ENCODE measurements at regions not wholly inside any gene's neighbourhood (a gene's known extent, or its start where the extent isn't known, plus 50 kb on each side); places are given as distances from the start of the nearest gene placed in this dataset.

GRCh38 chr6:181049-181654 is 111.1 kb upstream of the DUSP22 start:
- FAIRE-seq = no peak

- FAIRE-seq = no peak
Measured at GRCh38 chr6:183668-184067, 108.6 kb upstream of the DUSP22 start.

GRCh38 chr6:184161-184700 is 108.1 kb upstream of the DUSP22 start:
- FAIRE-seq = no peak

GRCh38 chr6:186340-186965 is 105.8 kb upstream of the DUSP22 start:
- FAIRE-seq = no peak

DNA sequence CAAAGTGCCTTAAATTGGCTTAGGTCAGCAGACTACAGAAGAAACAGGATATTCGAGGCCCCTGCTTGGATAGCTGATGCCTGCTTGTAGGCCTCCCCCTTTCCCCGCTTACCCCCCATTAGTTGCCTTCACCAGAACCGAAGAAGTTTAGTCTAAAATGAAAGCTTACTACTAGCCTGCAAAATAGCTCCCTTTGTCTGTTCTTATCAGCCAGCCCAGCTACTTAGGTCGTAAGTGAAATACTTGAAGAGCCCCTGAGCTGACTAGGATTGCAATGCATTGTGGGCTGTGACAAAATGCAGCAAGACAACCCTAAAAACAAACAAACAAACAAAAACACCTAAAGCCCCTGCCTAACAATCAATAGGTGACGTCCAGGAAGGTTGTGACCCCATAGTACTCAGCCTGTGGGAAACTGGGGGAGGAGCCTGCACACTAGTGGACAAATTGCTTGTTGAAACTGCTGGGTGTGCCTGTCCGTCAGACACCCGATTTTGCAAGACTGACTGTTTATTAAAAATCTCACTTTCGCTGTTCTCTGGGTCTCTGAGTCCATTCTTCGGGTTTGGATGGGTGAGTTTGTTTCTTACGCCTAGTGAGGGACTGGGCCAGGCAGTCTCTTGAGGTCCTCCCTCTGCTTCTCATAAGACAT is 105.0 kb upstream of the DUSP22 start:
- no peak for FAIRE-seq

GRCh38 chr6:188821-189655 is 103.2 kb upstream of the DUSP22 start:
- no peak for FAIRE-seq

DNA sequence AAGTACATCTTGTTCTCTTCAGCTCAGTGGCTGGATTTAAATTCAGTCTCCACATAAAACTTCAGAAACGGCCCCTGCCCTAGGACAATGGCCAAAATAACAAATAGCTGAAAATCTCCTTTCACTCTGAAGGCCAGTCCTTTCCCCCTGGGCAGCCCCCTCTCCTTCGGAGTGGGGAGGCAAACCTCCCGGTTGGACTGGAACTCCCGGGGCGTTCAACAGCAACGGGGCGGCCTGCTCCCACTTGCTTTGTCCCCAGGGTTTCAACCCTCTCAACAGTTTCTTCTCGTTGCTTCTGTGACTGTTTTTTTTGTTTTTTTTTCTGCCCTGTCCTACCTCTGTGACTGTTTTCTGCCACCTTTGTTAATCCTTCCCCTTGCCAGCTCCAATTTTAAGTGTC is 102.6 kb upstream of the DUSP22 start:
- no peak for FAIRE-seq

DNA sequence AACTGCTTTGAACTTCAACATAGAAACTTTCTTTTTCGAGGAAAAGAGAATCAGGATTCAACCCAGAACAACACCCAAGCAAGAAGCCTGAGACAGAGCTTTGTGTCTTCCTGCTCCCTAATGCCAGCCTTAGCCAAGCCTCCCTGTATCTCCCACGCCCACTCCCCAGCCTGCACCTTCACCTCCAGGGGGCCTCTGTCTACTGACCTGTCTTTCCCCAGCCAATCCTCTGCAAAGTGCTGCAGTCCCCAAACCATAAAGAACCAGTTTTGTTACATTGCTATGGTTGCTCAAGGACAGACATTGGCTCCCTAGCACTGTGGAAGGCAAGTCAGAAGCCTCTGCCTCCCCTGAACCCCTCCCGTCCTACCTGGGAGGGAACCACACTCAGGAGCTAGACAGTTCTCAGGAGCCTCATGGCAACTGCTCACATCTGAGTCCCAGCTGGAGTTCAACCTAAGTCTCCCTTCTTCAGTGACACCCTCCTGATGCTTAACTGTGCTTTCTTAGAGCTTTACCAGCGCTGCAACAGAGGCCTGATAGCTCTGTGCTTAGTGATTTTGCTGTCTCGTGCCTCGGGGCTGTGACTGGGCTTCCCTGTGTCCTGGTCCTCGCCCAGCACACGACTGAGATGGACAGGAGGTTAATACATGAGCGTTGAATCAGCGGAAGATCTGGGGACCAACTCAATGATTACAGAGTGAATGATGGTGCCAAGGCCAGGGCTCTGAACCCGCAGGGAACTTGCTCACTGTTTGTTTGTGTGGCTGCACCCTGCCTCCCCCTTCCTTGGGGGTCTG is 101.5 kb upstream of the DUSP22 start:
- no peak for FAIRE-seq

DNA sequence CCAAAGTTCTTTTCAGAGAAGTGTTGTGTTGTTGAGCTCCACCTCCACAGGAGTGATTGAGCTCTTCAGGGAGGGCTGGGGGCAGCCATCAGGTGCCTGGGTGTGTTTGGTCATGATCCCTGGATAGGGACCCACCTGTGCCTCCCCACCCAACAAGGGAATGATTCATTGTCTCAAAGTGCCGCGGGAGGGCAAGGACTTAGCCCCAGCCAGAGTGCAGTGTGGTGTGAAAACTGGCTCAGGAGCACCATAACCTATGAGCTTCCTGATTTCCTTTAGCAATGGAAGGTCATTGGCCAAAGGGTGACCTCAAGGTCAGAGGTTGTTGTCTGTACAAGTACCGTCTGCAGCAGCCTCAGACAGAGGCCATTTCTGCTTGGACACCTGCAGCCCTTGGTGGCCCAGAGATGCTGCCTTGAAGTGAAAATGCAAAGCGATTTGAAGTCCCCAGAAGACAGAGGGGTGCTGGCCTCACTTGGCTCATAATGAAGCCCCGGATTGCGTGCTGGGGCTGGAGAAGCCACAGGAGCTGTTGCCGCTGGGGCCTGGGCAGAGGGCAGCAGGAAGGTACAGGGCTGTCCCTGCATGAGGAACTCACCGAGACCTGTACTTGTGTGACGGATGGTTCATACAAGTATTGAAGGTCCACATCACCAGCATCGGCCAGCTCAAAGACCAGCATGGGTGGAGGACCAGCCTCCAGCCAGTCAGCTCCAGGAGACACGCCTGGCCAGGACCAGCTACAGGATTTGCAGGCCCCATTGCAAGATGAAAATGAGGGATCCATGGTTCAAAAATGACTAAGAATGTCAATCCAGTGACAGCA is 100.6 kb upstream of the DUSP22 start:
- FAIRE-seq = no peak

DNA sequence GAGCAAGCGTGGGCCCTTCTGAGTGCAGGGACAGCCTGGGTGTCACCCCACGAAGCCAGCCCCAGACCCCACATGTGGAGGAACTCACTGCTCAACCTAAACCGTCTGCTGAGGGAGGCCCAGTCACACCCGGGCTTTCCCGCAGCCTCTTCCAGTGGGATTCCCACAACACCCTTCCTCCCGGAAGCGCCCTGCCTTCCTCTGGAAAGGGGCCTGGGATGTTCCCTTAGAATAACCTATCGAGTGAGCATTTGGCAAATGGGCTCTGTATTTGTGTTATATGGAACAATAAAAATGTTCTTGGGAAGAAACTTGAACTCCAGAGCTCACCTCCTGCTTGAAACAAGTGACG is 100.0 kb upstream of the DUSP22 start:
- FAIRE-seq = no peak

DNA sequence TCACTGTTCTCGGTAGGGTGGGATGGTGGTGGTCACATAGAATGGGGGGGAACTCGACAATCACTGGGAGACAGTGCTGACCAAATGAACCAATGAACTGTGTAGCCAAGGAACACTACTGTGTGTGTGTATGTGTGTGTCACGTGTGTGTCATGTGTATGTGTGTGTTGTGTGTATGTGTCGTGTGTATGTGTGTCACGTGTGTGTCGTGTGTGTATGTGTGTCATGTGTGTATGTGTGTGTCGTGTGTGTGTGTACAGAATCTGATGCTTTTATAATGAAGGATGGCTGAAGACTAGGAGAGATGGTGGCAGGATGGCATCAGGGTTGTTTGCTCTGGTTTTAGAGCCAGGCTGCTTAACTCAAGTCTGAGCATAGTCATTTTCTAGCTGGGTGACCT is 99.1 kb upstream of the DUSP22 start:
- no peak for FAIRE-seq

DNA sequence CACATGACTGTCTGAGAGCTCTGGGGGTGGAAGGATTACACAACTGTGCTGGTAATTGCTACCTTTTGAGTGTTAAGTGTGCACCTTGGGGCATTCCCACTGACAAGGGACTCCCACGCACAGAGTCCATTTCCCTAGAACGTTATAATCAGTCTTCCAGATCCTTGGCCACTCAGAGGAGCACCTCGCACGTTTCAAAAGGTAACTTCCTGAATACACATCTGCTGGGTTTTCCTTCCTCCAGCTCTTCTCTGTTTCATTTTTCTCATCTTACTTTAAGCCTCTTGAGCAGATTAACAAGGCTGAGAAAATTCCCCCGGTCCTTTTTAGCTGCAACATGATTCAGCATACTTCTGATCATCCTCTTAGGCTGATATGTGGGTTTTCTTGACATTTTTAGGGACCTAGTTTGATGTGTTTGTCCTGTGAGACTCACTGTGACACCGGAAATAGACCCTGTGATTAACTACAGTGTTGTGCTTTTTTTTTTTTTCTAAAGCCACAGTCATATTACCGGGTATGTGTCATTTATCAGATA is 98.4 kb upstream of the DUSP22 start:
- no peak for FAIRE-seq

DNA sequence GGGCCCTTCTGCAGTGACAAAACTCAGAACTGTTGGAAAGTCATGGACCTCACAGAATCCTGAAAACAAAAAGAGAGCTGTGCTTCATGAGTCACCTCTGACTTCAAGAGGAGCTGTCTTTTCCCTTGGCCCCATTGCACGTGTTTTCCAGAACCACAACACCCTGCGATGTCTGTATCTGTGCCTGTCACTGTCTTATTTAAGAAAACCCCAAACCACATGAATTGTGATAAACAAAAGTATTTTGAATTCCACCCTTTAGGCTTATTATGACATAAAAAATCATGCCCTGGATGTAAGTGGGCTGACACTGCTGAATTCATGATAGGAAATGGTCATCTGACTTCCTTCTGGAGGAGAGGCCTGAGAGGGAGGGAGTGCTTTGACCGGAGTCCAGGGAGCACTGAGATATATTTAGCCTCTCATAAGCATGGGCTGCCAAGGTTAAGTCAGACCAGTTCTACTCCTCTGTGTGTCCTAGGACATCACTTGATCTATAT is 96.4 kb upstream of the DUSP22 start:
- no peak for FAIRE-seq

DNA sequence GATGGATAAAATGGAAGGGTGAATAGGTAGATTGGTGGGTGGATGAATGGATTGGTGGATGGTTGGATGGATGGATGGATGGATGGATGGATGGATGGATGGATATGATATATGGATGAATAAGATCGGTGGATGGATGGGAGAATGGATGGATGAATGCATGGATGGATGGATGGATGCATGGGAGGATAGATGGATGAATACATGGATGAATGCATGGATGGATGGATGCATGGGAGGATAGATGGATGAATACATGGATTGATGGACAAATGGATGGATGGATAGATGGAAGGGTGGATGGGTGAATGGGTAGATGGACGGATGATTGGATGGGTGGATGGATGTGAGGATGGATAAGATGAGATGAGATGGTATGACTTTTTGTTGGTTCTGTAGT is 95.7 kb upstream of the DUSP22 start:
- no peak for FAIRE-seq

DNA sequence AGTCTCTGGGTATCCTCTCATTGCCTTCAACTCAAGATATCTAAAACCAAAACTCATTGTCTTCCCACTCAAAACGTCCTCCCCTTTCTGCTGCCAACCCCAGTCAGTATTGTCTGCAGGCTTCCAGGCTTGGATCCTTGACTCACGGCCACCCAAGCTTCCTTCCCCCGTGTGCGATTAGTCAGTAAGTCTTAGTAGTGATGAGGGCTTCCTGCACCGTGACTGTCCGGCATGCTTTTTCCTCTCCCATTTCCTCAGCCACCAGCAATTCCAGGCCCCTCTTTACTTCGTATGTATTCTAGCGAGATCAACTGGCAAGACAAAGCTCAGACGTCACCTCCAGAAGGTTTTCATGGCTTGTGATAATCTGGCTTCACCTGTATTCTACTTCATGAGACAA is 88.6 kb upstream of the DUSP22 start:
- no peak for FAIRE-seq

DNA sequence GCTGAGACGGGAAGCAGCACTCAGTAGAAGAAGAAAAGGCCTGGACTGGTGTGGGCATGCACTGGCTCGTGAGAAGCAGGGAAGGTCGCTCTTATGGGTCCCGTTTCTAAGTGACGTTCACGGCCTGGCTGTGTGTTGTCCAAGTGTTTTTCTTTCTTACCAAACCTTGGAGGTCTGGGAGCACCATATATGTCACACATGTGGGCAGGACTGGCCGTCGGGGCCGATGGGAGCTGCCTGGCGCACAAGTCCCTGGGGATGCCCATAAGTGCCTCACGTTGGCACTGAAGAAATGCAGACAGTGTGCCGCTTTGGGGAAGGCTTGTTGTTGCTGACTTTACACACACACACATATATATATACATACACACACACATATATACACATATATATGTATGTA is 86.0 kb upstream of the DUSP22 start:
- FAIRE-seq = no peak

- FAIRE-seq = no peak
Measured at GRCh38 chr6:208364-208763, 83.9 kb upstream of the DUSP22 start.

- no peak for FAIRE-seq
Measured at GRCh38 chr6:208938-209337, 83.3 kb upstream of the DUSP22 start.

GRCh38 chr6:209432-210103 is 82.7 kb upstream of the DUSP22 start:
- no peak for FAIRE-seq

GRCh38 chr6:210104-210456 is 82.2 kb upstream of the DUSP22 start:
- FAIRE-seq = no peak

All from endometrium (tissue), 2 donors.